GM18909 (cell line): ENCODE measurements at regions not wholly inside any gene's neighbourhood (a gene's known extent, or its start where the extent isn't known, plus 50 kb on each side); places are given as distances from the start of the nearest gene placed in this dataset.

ENCODE experiments used
- ATAC-seq: cut with Tn5 transposase; IDR thresholded peaks from one replicate; pipeline ENCODE4 v1.9.1; 2021; ENCODE audit warnings: mild to moderate bottlenecking; ENCODE audit not compliant: unreplicated experiment, poor library complexity

- no peak for ATAC-seq
Measured at GRCh38 chr2:16039823-16040222, 99.5 kb downstream of the MYCN start.

- ATAC-seq = no peak
Measured at GRCh38 chr2:16039055-16039454, 98.7 kb downstream of the MYCN start.

GRCh38 chr2:16038621-16039020, 98.3 kb downstream of the MYCN start:
- ATAC-seq = no peak

GRCh38 chr2:16037808-16038457, 97.6 kb downstream of the MYCN start:
- ATAC-seq = no peak

GRCh38 chr2:16036951-16037350, 96.6 kb downstream of the MYCN start:
- ATAC-seq = no peak

- no peak for ATAC-seq
Measured at GRCh38 chr2:16035747-16036745, 95.7 kb downstream of the MYCN start.

- no peak for ATAC-seq
Measured at GRCh38 chr2:16034975-16035746, 94.8 kb downstream of the MYCN start.

- no peak for ATAC-seq
Measured at GRCh38 chr2:16034151-16034974, 94.0 kb downstream of the MYCN start.

- ATAC-seq = no peak
Measured at GRCh38 chr2:16033032-16033293, 92.6 kb downstream of the MYCN start.

- ATAC-seq = no peak
Measured at GRCh38 chr2:16032282-16033031, 92.1 kb downstream of the MYCN start.

GRCh38 chr2:16031848-16032159, 91.5 kb downstream of the MYCN start:
- ATAC-seq = no peak

- ATAC-seq = no peak
Measured at GRCh38 chr2:16031058-16031847, 90.9 kb downstream of the MYCN start.

GRCh38 chr2:16030206-16031057, 90.1 kb downstream of the MYCN start:
- no peak for ATAC-seq

GRCh38 chr2:16028644-16029043, 88.3 kb downstream of the MYCN start:
- no peak for ATAC-seq

GRCh38 chr2:16026816-16027501, 86.6 kb downstream of the MYCN start:
- ATAC-seq = no peak

GRCh38 chr2:16025876-16026640, 85.7 kb downstream of the MYCN start:
- no peak for ATAC-seq
